Sciatic nerve (tissue), 2 donors: ENCODE measurements at regions not wholly inside any gene's neighbourhood (a gene's known extent, or its start where the extent isn't known, plus 50 kb on each side); places are given as distances from the start of the nearest gene placed in this dataset.

ENCODE experiments used
- ATAC-seq: fragments of 200-7000 bp; cut with Tn5 transposase; one replicate; pipeline ENCODE4 v1.9.1; 2020; ENCODE audit warnings: mild to moderate bottlenecking, moderate library complexity
- DNase-seq: peaks from one replicate; pipeline ENCODE4 v3.0.0-alpha.2; 2020; ENCODE audit warnings: low spot score
- intact Hi-C: fragments of 100-400 bp; cut with DNase I; formaldehyde crosslinking; loops from one replicate; pipeline ENCODE4 v1.14.2; 2022
- donor health status: DM: no; HTN: no; CAD: no.
- donor health status: DM: no; HTN: no; CAD: no.

DNA sequence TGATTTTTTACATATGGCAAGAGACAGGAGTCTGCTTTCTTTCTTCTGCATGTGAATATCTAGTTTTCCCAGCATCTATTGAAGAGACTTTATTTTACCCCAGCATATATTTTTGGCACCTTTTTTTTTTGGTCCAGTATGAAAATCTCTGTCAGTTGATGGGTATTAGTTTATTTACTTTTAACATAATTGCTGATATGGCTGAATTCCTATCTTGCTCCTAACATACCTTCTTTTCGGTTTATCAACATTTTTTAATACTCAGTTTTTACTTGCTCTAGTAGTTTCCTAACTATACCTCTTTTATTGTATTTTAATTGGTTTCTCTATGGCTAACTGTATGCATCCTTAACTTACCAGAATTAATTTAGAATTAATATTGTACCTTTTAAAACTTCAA is 77.5 kb upstream of the PDE7B start:
- ATAC-seq (no peak), DNase-seq (no peak)
- intact Hi-C loops, result no loop called here

DNA sequence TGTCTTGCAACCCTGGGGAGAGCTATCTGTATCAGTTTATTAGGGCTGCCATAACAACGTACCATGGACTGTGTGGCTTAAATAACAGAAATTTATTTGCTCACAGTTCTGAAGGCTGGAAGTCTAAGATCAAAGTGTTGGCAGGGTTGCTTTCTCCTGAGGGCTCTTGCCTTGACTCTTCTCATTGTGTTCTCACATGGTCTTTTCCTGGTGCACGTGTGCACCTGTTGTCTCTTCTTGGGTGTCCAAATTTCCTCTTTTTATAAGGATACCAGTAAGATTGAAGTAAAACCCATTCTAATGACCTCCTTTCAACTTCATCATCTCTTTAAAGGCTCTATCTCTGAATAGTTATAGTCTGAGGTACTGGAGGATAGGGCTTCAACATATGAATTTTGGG is 72.3 kb upstream of the PDE7B start:
- DNase-seq (no peak), ATAC-seq (no peak)
- intact Hi-C loops, result no loop called here

DNA sequence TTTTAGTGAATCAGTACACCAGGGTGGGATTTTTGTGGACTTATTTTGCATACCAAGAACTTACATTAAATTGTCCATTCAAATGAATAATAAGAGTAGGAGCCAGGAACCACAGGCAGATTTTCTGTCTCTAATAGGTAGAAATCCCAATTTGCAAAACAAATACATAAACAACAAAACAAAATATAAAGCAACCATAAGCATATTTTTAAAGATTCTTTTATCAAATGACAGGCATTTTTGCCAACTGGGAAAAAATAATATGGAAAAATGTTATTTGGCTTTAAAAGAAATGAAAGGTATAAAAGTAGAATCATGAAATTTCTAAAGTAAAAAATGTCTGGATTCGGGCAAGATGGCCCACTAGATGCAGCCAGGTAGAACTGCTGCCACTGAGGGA is 71.2 kb upstream of the PDE7B start:
- DNase-seq (no peak), ATAC-seq (no peak)
- intact Hi-C loops, result no loop called here

GRCh38 chr6:135782546-135782945 is 69.0 kb upstream of the PDE7B start:
- DNase-seq, result no peak
- intact Hi-C loops, result no loop called here
- ATAC-seq, result no peak

DNA sequence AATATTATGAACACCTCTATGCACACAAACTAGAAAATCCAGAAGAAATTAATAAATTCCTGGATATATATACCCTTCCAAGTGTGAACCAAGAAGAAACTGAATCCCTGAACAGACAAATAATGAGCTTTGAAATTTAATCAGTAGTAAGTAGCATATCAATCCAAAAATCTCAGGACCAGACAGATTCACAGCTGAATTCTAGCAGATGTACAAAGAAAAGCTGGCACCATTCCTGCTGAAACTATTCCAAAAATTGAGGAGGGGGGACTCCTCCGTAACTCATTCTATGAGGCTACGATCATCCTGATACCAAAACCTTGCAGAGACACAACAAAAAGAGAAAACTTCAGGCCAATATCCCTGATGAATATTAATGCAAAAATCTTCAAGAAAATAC is 67.0 kb upstream of the PDE7B start:
- DNase-seq, result no peak
- intact Hi-C loops, result no loop called here
- ATAC-seq, result no peak

DNA sequence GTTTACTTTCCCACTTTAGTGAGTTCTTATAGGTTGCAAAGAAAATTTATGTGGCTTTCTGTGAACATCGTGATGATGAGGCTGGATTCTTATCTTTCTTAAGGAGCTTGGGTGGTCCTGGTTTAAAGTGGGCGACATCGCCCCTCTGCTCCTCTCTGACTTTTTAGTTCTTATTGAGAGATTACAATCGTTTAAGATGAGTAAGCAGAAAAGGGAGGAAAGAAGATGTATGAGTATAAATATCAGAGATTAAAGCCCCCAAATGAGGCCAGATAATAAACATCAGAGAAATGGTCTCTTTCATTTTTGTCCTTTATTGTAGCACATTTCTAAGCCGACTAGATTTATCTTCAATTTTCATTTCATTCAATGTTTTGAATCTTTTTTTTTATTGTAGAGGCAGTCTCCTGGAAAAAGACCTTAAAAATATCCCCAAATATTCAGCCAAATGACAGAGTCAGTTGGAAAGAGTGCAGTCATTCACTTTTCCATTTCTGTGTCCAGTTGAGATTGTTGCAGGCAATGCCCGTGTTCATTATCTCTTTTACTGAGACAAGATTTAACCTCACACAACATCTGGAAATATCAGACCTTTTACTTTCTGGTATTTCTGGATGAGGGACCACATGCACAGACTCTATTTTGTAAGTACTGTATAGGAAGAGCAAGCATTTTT is 62.0 kb upstream of the PDE7B start:
- intact Hi-C loops, result no loop called here
- ATAC-seq, result no peak
- no peak for DNase-seq

DNA sequence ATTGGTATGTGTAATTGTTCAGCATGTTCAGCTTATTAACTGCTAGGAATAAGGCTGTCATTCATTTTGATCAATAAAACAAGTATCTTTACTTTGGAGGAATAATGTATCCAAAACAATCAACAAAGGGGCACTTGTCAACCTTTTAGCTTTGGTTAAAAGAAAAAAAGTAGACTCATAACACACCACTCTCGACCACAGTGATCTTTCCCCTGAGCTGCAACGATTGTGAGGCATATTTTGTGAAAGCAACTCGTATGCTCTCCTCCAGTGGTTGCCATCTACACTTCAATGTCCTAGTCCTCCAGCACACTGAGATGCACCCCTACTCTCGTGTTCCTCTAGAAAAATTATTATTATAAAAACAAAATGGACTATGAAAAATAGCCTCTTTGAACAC is 60.1 kb upstream of the PDE7B start:
- no peak for DNase-seq
- intact Hi-C loops, result no loop called here
- no peak for ATAC-seq

DNA sequence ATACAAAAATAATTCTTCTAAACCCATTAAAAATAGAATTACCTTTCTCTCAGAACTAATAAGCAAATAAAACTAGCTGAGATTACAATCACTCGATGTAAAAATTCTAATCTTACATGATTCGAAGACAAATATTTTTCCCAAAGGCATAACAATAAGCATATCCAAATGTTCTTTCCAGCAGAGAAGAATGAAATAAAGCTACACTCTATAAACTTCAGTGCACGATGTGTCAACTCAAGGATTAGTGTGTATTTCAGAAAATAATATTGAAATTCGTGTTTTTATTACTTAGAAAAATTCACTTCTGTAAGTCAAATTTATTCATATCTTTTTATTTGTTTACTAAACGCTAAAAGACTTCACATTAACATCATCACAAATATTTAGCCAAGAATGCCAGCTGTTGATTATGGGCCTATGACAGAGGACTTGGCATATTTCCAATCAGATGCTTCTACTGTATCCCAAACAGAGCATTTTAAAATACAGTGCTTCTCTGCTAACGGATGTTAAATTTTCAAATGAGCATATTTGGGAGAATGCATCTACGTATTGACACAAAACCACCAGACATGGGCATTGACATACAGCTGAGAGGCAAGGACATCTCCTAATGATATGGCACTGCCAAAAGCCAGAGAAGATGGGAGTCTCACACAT is 54.7 kb upstream of the PDE7B start:
- no peak for ATAC-seq

GRCh38 chr6:135797361-135797760 is 54.1 kb upstream of the PDE7B start:
- intact Hi-C loops, result no loop called here
- DNase-seq (no peak), ATAC-seq (no peak)

More for the DNA sequence above, 54.7 kb upstream of the PDE7B start:
- intact Hi-C loops, result no loop called here
- no peak for DNase-seq

- DNase-seq, result no peak
- ATAC-seq, result no peak
- intact Hi-C loops, result no loop called here
Measured at GRCh38 chr6:135798751-135799515, 52.6 kb upstream of the PDE7B start.
